K562 (cell line): ENCODE measurements at regions not wholly inside any gene's neighbourhood (a gene's known extent, or its start where the extent isn't known, plus 50 kb on each side); places are given as distances from the start of the nearest gene placed in this dataset.

Experiments used
- ATF1 ChIP-seq, 2 experiments: fragments of 450-650 bp in 1 of 2; IDR thresholded peaks; 2 replicates each; pipeline ENCODE4 v1.6.1; 2016; ENCODE audit warnings: missing compliant biosample characterization in 1 of 2, missing genetic modification characterization in 1 of 2
- COPS2 ChIP-seq: fragments of 450-650 bp; conservative IDR thresholded peaks from 2 replicates; pipeline ENCODE4 v1.6.1; 2016; ENCODE audit warnings: mild to moderate bottlenecking, moderate library complexity
- DMBX1 ChIP-seq: fragments of 250-450 bp; sonication (Bioruptor Pico); IDR thresholded peaks from 2 replicates; pipeline ENCODE4 v1.8.0; 2022; ENCODE audit warnings: inconsistent platforms, mild to moderate bottlenecking, moderate library complexity, borderline replicate concordance
- DPF2 ChIP-seq: fragments of 450-650 bp; IDR thresholded peaks from 2 replicates; pipeline ENCODE4 v1.6.1; 2016
- EWSR1 ChIP-seq: fragments of 450-650 bp; IDR thresholded peaks from 2 replicates; pipeline ENCODE4 v1.6.1; 2018; ENCODE audit warnings: borderline replicate concordance, mild to moderate bottlenecking, low read depth, moderate library complexity; ENCODE audit not compliant: partially characterized antibody
- GABPB2 ChIP-seq: fragments of 250-450 bp; sonication (Bioruptor Pico); conservative IDR thresholded peaks from 2 replicates; pipeline ENCODE4 v1.5.1; 2021; ENCODE audit warnings: mild to moderate bottlenecking
- GATAD2A ChIP-seq: fragments of 450-650 bp; IDR thresholded peaks from 2 replicates; pipeline ENCODE4 v1.6.1; 2017
- GTF2A2 ChIP-seq: IDR thresholded peaks from 2 replicates; pipeline ENCODE4 v1.6.1; 2016; ENCODE audit warnings: mild to moderate bottlenecking, missing genetic modification characterization, missing compliant biosample characterization
- ILF3 ChIP-seq: fragments of 450-650 bp; IDR thresholded peaks from 2 replicates; pipeline ENCODE4 v1.6.1; 2018; ENCODE audit warnings: antibody characterized with exemption, mild to moderate bottlenecking, moderate library complexity, borderline replicate concordance
- NFRKB ChIP-seq: fragments of 450-650 bp; IDR thresholded peaks from 2 replicates; pipeline ENCODE4 v1.6.1; 2016; ENCODE audit warnings: low read depth
- NFXL1 ChIP-seq: fragments of 450-650 bp; formaldehyde crosslinking; IDR thresholded peaks from 2 replicates; pipeline ENCODE4 v1.4.0; 2021; ENCODE audit warnings: mild to moderate bottlenecking
- RB1 ChIP-seq: fragments of 450-650 bp; IDR thresholded peaks from 2 replicates; pipeline ENCODE4 v1.6.1; 2017; ENCODE audit warnings: low read depth, mild to moderate bottlenecking
- RFX1 ChIP-seq: fragments of 450-650 bp; IDR thresholded peaks from 2 replicates; pipeline ENCODE4 v1.6.1; 2016; ENCODE audit warnings: mild to moderate bottlenecking, moderate library complexity
- SMARCA5 ChIP-seq: fragments of 450-650 bp; IDR thresholded peaks from 2 replicates; pipeline ENCODE4 v1.6.1; 2016
- ZBTB1 ChIP-seq: sonication (generic); formaldehyde crosslinking; IDR thresholded peaks from 2 replicates; pipeline ENCODE4 v1.8.1; 2023; ENCODE audit warnings: missing genetic modification reagents, low read depth, mild to moderate bottlenecking, borderline replicate concordance
- ZFP36 ChIP-seq: fragments of 150-350 bp; IDR thresholded peaks from 2 replicates; pipeline ENCODE4 v1.6.1; 2018; ENCODE audit warnings: low read length, low read depth; ENCODE audit not compliant: partially characterized antibody
- ZKSCAN8 ChIP-seq: fragments of 200-800 bp; sonication (Bioruptor generic); IDR thresholded peaks from 2 replicates; pipeline ENCODE4 v1.6.1; 2016; ENCODE audit warnings: missing genetic modification characterization, missing compliant biosample characterization
- ZNF121 ChIP-seq: sonication (generic); formaldehyde crosslinking; conservative IDR thresholded peaks from 2 replicates; pipeline ENCODE4 v1.8.0; 2022; ENCODE audit warnings: missing genetic modification reagents
- ZNF445 ChIP-seq: fragments of 250-450 bp; sonication (Bioruptor Pico); IDR thresholded peaks from 2 replicates; pipeline ENCODE4 v1.4.0; 2020; ENCODE audit warnings: low read depth, mild to moderate bottlenecking, moderate library complexity
- TF ChIP-seq, protein P1 (sequence below): fragments of 200-400 bp; formaldehyde crosslinking; IDR thresholded peaks from 2 replicates; pipeline ENCODE4 v1.6.1; 2017; ENCODE audit warnings: mild to moderate bottlenecking, low read depth, low read length, moderate library complexity
- TF ChIP-seq, protein P2 (sequence below), 2 experiments: IDR thresholded peaks in 1 of 2; conservative IDR thresholded peaks in 1 of 2; 2 replicates each; pipeline ENCODE4 v1.6.1; 2016; ENCODE audit warnings: low read depth in 2 of 2, mild to moderate bottlenecking in 1 of 2, missing compliant biosample characterization in 1 of 2, missing genetic modification characterization in 1 of 2, moderate library complexity in 1 of 2
- TF ChIP-seq, protein P3 (sequence below): fragments of 250-450 bp; sonication (Bioruptor Pico); IDR thresholded peaks from 2 replicates; pipeline ENCODE4 v1.9.0; 2021; ENCODE audit warnings: mild to moderate bottlenecking
- TF ChIP-seq, protein P4 (sequence below): fragments of 250-450 bp; sonication (Bioruptor Pico); IDR thresholded peaks from 2 replicates; pipeline ENCODE4 v1.8.0; 2021; ENCODE audit warnings: mild to moderate bottlenecking, moderate library complexity

DNA sequence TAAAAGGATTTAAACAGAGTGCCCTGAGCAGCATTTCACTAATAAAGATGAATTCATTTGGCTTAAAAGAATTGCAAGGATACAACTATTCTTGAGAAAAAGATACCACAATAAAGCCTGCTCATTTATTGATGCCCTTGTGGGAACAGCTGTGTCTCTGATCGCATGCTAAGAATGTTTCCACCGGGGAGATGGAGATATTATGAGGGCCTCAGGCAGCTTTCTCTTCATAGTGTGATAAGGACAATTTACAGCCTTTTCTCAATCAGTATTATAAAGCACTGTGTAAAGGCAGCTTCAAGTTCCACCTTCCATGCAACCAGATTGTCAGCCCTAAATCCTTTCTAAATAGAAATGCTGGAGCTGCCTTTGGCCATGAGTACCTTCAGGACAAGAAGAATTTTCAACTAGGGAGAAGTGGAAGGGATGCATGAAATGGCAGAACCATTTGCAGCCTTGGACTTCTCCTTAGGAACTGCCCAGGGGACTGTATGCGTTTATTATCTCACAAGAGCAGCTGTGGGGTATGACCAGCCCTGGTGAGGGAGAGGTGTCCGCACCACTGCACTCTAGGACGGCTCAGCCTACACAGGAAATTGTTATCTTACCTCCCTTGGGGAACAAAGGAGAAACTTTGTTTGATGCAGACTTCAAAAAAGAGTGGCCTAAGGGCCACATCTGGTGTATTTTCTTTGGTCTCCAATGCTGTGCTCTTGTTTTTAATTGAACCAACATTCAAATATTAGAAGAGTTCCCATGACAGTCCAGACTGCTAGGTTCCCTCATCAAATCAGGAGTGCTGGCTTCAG, 116.9 kb upstream of the PCGF5 start (continued):
- TF ChIP-seq, protein P1, sequence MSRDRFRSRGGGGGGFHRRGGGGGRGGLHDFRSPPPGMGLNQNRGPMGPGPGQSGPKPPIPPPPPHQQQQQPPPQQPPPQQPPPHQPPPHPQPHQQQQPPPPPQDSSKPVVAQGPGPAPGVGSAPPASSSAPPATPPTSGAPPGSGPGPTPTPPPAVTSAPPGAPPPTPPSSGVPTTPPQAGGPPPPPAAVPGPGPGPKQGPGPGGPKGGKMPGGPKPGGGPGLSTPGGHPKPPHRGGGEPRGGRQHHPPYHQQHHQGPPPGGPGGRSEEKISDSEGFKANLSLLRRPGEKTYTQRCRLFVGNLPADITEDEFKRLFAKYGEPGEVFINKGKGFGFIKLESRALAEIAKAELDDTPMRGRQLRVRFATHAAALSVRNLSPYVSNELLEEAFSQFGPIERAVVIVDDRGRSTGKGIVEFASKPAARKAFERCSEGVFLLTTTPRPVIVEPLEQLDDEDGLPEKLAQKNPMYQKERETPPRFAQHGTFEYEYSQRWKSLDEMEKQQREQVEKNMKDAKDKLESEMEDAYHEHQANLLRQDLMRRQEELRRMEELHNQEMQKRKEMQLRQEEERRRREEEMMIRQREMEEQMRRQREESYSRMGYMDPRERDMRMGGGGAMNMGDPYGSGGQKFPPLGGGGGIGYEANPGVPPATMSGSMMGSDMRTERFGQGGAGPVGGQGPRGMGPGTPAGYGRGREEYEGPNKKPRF: no peak
- TF ChIP-seq, protein P2, sequence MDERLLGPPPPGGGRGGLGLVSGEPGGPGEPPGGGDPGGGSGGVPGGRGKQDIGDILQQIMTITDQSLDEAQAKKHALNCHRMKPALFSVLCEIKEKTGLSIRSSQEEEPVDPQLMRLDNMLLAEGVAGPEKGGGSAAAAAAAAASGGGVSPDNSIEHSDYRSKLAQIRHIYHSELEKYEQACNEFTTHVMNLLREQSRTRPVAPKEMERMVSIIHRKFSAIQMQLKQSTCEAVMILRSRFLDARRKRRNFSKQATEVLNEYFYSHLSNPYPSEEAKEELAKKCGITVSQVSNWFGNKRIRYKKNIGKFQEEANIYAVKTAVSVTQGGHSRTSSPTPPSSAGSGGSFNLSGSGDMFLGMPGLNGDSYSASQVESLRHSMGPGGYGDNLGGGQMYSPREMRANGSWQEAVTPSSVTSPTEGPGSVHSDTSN (CRISPR knock-in tag; IDR thresholded peaks at IDR 0.05; ENCODE audit: low read depth): no peak
- TF ChIP-seq, protein P2 (tag; conservative IDR thresholded peaks at IDR 0.05; ENCODE audit: low read depth): peak; percentile 12; the same call in 1 of the 2 replicates
- no peak for TF ChIP-seq NFXL1 (CRISPR knock-in tag)
- no peak for TF ChIP-seq NFRKB
- 0 out of 2 replicates have a peak, but pooled peaks have one; percentile 32 for TF ChIP-seq DMBX1 (CRISPR knock-in tag)
- TF ChIP-seq COPS2: no peak
- no peak for TF ChIP-seq RB1
- no peak for TF ChIP-seq GABPB2 (CRISPR knock-in tag)
- no peak for TF ChIP-seq RFX1
- TF ChIP-seq ZFP36: peak; percentile 9
- no peak for TF ChIP-seq ATF1 (CRISPR knock-in tag; IDR thresholded peaks at IDR 0.05)
- peak; percentile 50; the same call in 1 of the 2 replicates for TF ChIP-seq ATF1 (tag; IDR thresholded peaks at IDR 0.05)
- no peak for TF ChIP-seq ZKSCAN8 (CRISPR knock-in tag)
- no peak for TF ChIP-seq EWSR1
- TF ChIP-seq ZBTB1 (CRISPR knock-in tag): no peak
- TF ChIP-seq ZNF445 (CRISPR knock-in tag): no peak
- TF ChIP-seq, protein P3, sequence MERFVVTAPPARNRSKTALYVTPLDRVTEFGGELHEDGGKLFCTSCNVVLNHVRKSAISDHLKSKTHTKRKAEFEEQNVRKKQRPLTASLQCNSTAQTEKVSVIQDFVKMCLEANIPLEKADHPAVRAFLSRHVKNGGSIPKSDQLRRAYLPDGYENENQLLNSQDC (CRISPR knock-in tag): no peak
- TF ChIP-seq DPF2: peak; percentile 92
- TF ChIP-seq SMARCA5: no peak
- TF ChIP-seq GTF2A2 (tag): no peak
- TF ChIP-seq GATAD2A: no peak
- TF ChIP-seq, protein P4, sequence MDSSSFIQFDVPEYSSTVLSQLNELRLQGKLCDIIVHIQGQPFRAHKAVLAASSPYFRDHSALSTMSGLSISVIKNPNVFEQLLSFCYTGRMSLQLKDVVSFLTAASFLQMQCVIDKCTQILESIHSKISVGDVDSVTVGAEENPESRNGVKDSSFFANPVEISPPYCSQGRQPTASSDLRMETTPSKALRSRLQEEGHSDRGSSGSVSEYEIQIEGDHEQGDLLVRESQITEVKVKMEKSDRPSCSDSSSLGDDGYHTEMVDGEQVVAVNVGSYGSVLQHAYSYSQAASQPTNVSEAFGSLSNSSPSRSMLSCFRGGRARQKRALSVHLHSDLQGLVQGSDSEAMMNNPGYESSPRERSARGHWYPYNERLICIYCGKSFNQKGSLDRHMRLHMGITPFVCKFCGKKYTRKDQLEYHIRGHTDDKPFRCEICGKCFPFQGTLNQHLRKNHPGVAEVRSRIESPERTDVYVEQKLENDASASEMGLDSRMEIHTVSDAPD: no peak
- TF ChIP-seq ZNF121 (CRISPR knock-in tag): no peak
- TF ChIP-seq ILF3: no peak
